ENCODE measurements at regions not wholly inside any gene's neighbourhood (a gene's known extent, or its start where the extent isn't known, plus 50 kb on each side); places are given as distances from the start of the nearest gene placed in this dataset.

DNA sequence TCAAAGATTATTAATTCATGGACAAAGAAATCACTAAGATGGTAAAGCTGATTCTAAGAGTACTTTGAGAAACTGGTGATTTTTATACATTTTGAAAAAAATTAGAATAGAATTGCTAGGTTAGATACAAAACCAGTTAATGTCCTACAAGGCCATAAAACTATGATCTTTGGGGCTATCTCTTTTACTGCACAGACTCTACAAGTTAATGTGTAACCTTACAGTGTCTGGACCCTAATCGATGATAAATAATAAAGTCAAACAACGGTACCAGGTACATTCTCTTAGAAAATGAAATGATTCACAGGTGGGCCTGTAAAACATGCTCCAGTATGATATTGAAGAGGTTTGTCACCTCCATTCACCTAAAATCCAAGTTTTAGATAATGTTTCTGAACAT, 199.8 kb upstream of the LYZL1 start:
- H3K36me3 ChIP-seq (ENCODE audit: control insufficient read depth, insufficient read depth, low read length) = no peaks in the 10 kb centered on the region
- TF ChIP-seq EZH2 (IDR thresholded peaks at IDR 0.05; ENCODE audit: low read length, missing control alignments) = no peak
- TF ChIP-seq, protein P1, sequence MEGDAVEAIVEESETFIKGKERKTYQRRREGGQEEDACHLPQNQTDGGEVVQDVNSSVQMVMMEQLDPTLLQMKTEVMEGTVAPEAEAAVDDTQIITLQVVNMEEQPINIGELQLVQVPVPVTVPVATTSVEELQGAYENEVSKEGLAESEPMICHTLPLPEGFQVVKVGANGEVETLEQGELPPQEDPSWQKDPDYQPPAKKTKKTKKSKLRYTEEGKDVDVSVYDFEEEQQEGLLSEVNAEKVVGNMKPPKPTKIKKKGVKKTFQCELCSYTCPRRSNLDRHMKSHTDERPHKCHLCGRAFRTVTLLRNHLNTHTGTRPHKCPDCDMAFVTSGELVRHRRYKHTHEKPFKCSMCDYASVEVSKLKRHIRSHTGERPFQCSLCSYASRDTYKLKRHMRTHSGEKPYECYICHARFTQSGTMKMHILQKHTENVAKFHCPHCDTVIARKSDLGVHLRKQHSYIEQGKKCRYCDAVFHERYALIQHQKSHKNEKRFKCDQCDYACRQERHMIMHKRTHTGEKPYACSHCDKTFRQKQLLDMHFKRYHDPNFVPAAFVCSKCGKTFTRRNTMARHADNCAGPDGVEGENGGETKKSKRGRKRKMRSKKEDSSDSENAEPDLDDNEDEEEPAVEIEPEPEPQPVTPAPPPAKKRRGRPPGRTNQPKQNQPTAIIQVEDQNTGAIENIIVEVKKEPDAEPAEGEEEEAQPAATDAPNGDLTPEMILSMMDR (conservative IDR thresholded peaks at IDR 0.05 in 1 of 2, IDR thresholded peaks at IDR 0.05 in 1 of 2; ENCODE audit: low read depth in 1 of 2, low read length in 2 of 2) = no peak
- no peaks in the 10 kb centered on the region for H3K4me1 ChIP-seq (ENCODE audit: control insufficient read depth, extremely low read depth, insufficient read depth, low read length)
- DNase-seq (ENCODE audit: low read depth in 2 of 2) = no peak
- H4K20me1 ChIP-seq (ENCODE audit: control insufficient read depth, extremely low read depth, insufficient read depth, low read length) = no peaks in the 10 kb centered on the region
- H3K4me3 ChIP-seq (replicated peaks in 1 of 4; ENCODE audit: control extremely low read depth in 1 of 4, insufficient read depth in 1 of 4, low read depth in 3 of 4, low read length in 4 of 4) = no peak overlapping the region
- no peaks in the 10 kb centered on the region for H3K79me2 ChIP-seq (ENCODE audit: control insufficient read depth, insufficient read depth, low read length)
- no peaks in the 10 kb centered on the region for H3K27me3 ChIP-seq (ENCODE audit: control insufficient read depth, insufficient read depth, low read length)
- no peak overlapping the region for H2AFZ ChIP-seq (ENCODE audit: low read length)
- no peaks in the 10 kb centered on the region for H3K9me3 ChIP-seq (ENCODE audit: control insufficient read depth, insufficient read depth, low read depth, low read length)
- H3K27ac ChIP-seq (ENCODE audit: insufficient read depth, low read length) = no peak overlapping the region
- no peak overlapping the region for H3K9ac ChIP-seq (ENCODE audit: insufficient read depth, low read length)
- H3K4me2 ChIP-seq (ENCODE audit: extremely low read depth, insufficient read depth, low read length) = no peak overlapping the region

DNA sequence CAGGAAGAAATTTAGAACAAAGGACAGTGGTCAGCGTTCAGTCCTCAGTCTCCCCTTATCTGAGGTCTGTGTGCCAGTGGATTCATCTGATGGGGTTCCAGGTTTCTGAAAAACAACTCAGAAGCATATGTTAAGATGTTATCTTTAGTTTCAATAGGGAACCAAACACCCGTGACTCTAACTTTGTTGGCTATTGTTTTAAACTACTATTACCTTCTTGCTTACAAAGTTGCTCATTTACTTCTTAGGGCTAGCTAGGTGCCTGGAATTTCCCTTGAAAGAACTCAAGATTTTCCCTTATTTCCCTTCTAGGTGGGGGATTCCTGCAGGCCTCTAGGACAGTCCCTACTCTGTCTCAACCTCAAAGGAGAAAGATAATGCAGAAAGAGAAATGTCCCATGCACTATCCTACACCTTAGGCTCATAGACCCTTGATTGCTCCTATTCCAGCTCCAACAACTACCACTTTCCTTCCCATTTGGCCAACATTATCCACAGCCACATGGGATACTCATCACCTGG, 192.5 kb upstream of the LYZL1 start:
- Histone ChIP-seq H3K36me3 (ENCODE audit: control insufficient read depth, insufficient read depth, low read length) (no peaks in the 10 kb centered on the region), H3K9ac (ENCODE audit: insufficient read depth, low read length) (no peak overlapping the region), H2AFZ (ENCODE audit: low read length) (no peak overlapping the region), H3K4me2 (ENCODE audit: extremely low read depth, insufficient read depth, low read length) (no peak overlapping the region), H3K27me3 (ENCODE audit: control insufficient read depth, insufficient read depth, low read length) (no peaks in the 10 kb centered on the region), H3K9me3 (ENCODE audit: control insufficient read depth, insufficient read depth, low read depth, low read length) (no peaks in the 10 kb centered on the region), H3K27ac (ENCODE audit: insufficient read depth, low read length) (no peak overlapping the region), H3K4me3 (replicated peaks in 1 of 4; ENCODE audit: control extremely low read depth in 1 of 4, insufficient read depth in 1 of 4, low read depth in 3 of 4, low read length in 4 of 4) (no peak overlapping the region), H3K4me1 (ENCODE audit: control insufficient read depth, extremely low read depth, insufficient read depth, low read length) (no peaks in the 10 kb centered on the region), H4K20me1 (ENCODE audit: control insufficient read depth, extremely low read depth, insufficient read depth, low read length) (no peaks in the 10 kb centered on the region), H3K79me2 (ENCODE audit: control insufficient read depth, insufficient read depth, low read length) (no peaks in the 10 kb centered on the region)
- TF ChIP-seq, protein P1 (conservative IDR thresholded peaks at IDR 0.05 in 1 of 2, IDR thresholded peaks at IDR 0.05 in 1 of 2; ENCODE audit: low read depth in 1 of 2, low read length in 2 of 2) = no peak
- no peak for TF ChIP-seq EZH2 (IDR thresholded peaks at IDR 0.05; ENCODE audit: low read length, missing control alignments)
- no peak for DNase-seq (ENCODE audit: low read depth in 2 of 2)

DNA sequence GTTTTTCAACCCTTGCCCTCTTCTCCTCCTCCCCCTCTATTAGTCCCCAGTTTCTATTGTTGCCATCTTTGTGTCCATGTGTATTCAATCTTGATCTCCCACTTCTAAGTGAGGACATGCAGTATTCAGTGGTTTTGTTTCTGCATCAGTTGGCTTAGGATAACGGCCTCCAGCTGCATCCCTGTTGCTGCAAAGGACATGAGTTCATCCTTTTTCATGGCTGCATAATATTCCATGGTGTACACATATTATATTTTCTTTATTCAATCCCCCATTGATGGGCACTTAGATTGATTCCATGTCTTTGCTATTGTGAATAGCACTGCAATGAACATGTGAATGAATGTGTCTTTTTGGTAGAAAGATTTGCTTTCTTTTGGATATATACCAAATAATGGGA, 190.4 kb upstream of the LYZL1 start:
- DNase-seq (ENCODE audit: low read depth in 2 of 2) = no peak

More for the DNA sequence above, 190.4 kb upstream of the LYZL1 start:
- Histone ChIP-seq H3K79me2 (ENCODE audit: control insufficient read depth, insufficient read depth, low read length) (no peaks in the 10 kb centered on the region), H3K36me3 (ENCODE audit: control insufficient read depth, insufficient read depth, low read length) (no peaks in the 10 kb centered on the region), H3K27ac (ENCODE audit: insufficient read depth, low read length) (no peak overlapping the region), H3K4me1 (ENCODE audit: control insufficient read depth, extremely low read depth, insufficient read depth, low read length) (no peaks in the 10 kb centered on the region), H3K4me2 (ENCODE audit: extremely low read depth, insufficient read depth, low read length) (no peak overlapping the region), H4K20me1 (ENCODE audit: control insufficient read depth, extremely low read depth, insufficient read depth, low read length) (no peaks in the 10 kb centered on the region), H3K9ac (ENCODE audit: insufficient read depth, low read length) (no peak overlapping the region), H2AFZ (ENCODE audit: low read length) (no peak overlapping the region), H3K4me3 (replicated peaks in 1 of 4; ENCODE audit: control extremely low read depth in 1 of 4, insufficient read depth in 1 of 4, low read depth in 3 of 4, low read length in 4 of 4) (no peak overlapping the region), H3K9me3 (ENCODE audit: control insufficient read depth, insufficient read depth, low read depth, low read length) (no peaks in the 10 kb centered on the region), H3K27me3 (ENCODE audit: control insufficient read depth, insufficient read depth, low read length) (no peaks in the 10 kb centered on the region)
- TF ChIP-seq, protein P1 (conservative IDR thresholded peaks at IDR 0.05 in 1 of 2, IDR thresholded peaks at IDR 0.05 in 1 of 2; ENCODE audit: low read depth in 1 of 2, low read length in 2 of 2) = no peak
- TF ChIP-seq EZH2 (IDR thresholded peaks at IDR 0.05; ENCODE audit: low read length, missing control alignments) = no peak

Data from fibroblast of lung (primary cell).